Astrocyte (in vitro differentiated cells and primary cell): ENCODE measurements at regions not wholly inside any gene's neighbourhood (a gene's known extent, or its start where the extent isn't known, plus 50 kb on each side); places are given as distances from the start of the nearest gene placed in this dataset.

Experiments
- DNase-seq: peaks from one replicate; pipeline ENCODE4 v3.0.0-alpha.2; 2010; ENCODE audit warnings: low read depth
- FAIRE-seq: peaks from 2 replicates; lab custom pipeline; 2011; peaks lifted over from hg19 to GRCh38; lab: Jason Lieb, UNC
- H2AFZ ChIP-seq: 2 replicates; pipeline ENCODE4 v1.6.0; 2012; ENCODE audit warnings: low read depth, low read length, inconsistent platforms
- H3K27ac ChIP-seq: 2 replicates; pipeline ENCODE4 v1.5.1; 2011; ENCODE audit warnings: low read depth, low read length, inconsistent platforms
- H3K27me3 ChIP-seq: 2 replicates; pipeline ENCODE4 v1.6.0; 2011; ENCODE audit warnings: low read length, inconsistent platforms; ENCODE audit not compliant: insufficient read depth
- H3K36me3 ChIP-seq: 2 replicates; pipeline ENCODE4 v1.5.1; 2011; ENCODE audit warnings: low read length, inconsistent platforms; ENCODE audit not compliant: insufficient read depth
- H3K4me1 ChIP-seq: 2 replicates; pipeline ENCODE4 v1.5.1; 2011; ENCODE audit warnings: low read length, inconsistent platforms; ENCODE audit not compliant: insufficient read depth
- H3K4me2 ChIP-seq: 2 replicates; pipeline ENCODE4 v1.6.0; 2012; ENCODE audit warnings: low read length, inconsistent platforms
- H3K4me3 ChIP-seq: 2 replicates; pipeline ENCODE4 v1.5.1; 2011; ENCODE audit warnings: low read depth, mild to moderate bottlenecking, low read length, inconsistent platforms; ENCODE audit not compliant: insufficient read depth
- H3K79me2 ChIP-seq: 2 replicates; pipeline ENCODE4 v1.6.0; 2012; ENCODE audit warnings: mild to moderate bottlenecking, low read length, inconsistent platforms; ENCODE audit not compliant: insufficient read depth
- H3K9ac ChIP-seq: 2 replicates; pipeline ENCODE4 v1.6.0; 2012; ENCODE audit warnings: mild to moderate bottlenecking, low read length, inconsistent platforms
- H3K9me3 ChIP-seq: 2 replicates; pipeline ENCODE4 v1.5.1; 2012; ENCODE audit warnings: low read depth, mild to moderate bottlenecking, low read length, inconsistent platforms; ENCODE audit not compliant: insufficient read depth
- H4K20me1 ChIP-seq: 2 replicates; pipeline ENCODE4 v1.6.0; 2012; ENCODE audit warnings: low read length, inconsistent platforms; ENCODE audit not compliant: insufficient read depth
- H3K27ac Mint-ChIP-seq: one replicate; pipeline ENCODE4 v1.8.0; 2021; ENCODE audit warnings: mild to moderate bottlenecking, mixed read lengths; ENCODE audit not compliant: unreplicated experiment
- H3K27me3 Mint-ChIP-seq: one replicate; pipeline ENCODE4 v1.8.0; 2021; ENCODE audit warnings: low read depth, mixed read lengths; ENCODE audit not compliant: unreplicated experiment
- H3K36me3 Mint-ChIP-seq: one replicate; pipeline ENCODE4 v1.8.0; 2021; ENCODE audit warnings: low read depth, mixed read lengths; ENCODE audit not compliant: unreplicated experiment
- H3K4me1 Mint-ChIP-seq: one replicate; pipeline ENCODE4 v1.8.0; 2021; ENCODE audit warnings: low read depth, mixed read lengths; ENCODE audit not compliant: unreplicated experiment
- H3K4me3 Mint-ChIP-seq: one replicate; pipeline ENCODE4 v1.8.0; 2021; ENCODE audit warnings: mild to moderate bottlenecking, moderate library complexity, mixed read lengths; ENCODE audit not compliant: unreplicated experiment
- H3K9me3 Mint-ChIP-seq: one replicate; pipeline ENCODE4 v1.8.0; 2021; ENCODE audit warnings: mild to moderate bottlenecking, mixed read lengths; ENCODE audit not compliant: unreplicated experiment
- EZH2 ChIP-seq: IDR thresholded peaks from 2 replicates; pipeline ENCODE4 v1.6.1; 2012; ENCODE audit warnings: mild to moderate bottlenecking, low read length, inconsistent platforms; ENCODE audit not compliant: insufficient read depth
- TF ChIP-seq, protein P1 (sequence below): IDR thresholded peaks from 2 replicates; pipeline ENCODE4 v1.5.1; 2011; ENCODE audit warnings: low read depth, mild to moderate bottlenecking, inconsistent platforms, low read length, moderate library complexity; ENCODE audit not compliant: insufficient read depth

DNA sequence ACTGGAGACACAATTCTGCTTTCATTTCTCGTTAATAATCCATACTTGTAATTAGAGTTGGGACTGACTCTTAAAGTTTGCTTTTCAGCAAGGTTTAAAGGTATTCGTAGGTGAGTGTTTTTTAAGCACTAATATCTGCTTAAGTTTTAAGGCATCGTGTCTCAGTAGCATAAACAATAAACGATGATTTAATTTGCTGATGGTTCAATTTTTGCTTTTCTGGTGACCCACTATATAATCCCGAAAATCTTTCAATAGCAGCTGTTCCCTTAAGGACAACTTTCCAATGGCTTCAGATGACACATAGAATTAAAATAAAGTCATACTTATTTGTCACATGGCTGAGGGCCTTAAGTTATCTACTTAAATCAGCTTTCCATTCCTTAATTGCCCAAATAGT lies 859.5 kb upstream of the SOX11 start:
- no peak for FAIRE-seq
- H3K27me3 ChIP-seq = no peaks in the 10 kb centered on the region
- no peaks in the 10 kb centered on the region for H3K36me3 ChIP-seq
- no peaks in the 10 kb centered on the region for H3K4me1 ChIP-seq
- Mint-ChIP-seq H3K4me1 (no peaks in the 10 kb centered on the region), H3K4me3 (no peak overlapping the region), H3K36me3 (no peaks in the 10 kb centered on the region), H3K9me3 (no peaks in the 10 kb centered on the region), H3K27me3 (no peaks in the 10 kb centered on the region), H3K27ac (no peak overlapping the region)
- no peaks in the 10 kb centered on the region for H3K79me2 ChIP-seq
- H2AFZ ChIP-seq = no peak overlapping the region
- no peaks in the 10 kb centered on the region for H4K20me1 ChIP-seq
- H3K27ac ChIP-seq = no peak overlapping the region
- no peak overlapping the region for H3K9ac ChIP-seq
- DNase-seq = no peak
- no peak overlapping the region for H3K4me3 ChIP-seq
- no peak overlapping the region for H3K4me2 ChIP-seq
- TF ChIP-seq, protein P1, sequence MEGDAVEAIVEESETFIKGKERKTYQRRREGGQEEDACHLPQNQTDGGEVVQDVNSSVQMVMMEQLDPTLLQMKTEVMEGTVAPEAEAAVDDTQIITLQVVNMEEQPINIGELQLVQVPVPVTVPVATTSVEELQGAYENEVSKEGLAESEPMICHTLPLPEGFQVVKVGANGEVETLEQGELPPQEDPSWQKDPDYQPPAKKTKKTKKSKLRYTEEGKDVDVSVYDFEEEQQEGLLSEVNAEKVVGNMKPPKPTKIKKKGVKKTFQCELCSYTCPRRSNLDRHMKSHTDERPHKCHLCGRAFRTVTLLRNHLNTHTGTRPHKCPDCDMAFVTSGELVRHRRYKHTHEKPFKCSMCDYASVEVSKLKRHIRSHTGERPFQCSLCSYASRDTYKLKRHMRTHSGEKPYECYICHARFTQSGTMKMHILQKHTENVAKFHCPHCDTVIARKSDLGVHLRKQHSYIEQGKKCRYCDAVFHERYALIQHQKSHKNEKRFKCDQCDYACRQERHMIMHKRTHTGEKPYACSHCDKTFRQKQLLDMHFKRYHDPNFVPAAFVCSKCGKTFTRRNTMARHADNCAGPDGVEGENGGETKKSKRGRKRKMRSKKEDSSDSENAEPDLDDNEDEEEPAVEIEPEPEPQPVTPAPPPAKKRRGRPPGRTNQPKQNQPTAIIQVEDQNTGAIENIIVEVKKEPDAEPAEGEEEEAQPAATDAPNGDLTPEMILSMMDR = no peak
- no peak for TF ChIP-seq EZH2
- no peaks in the 10 kb centered on the region for H3K9me3 ChIP-seq

GRCh38 chr2:4838626-4839025 lies 853.6 kb upstream of the SOX11 start:
- Mint-ChIP-seq H3K27me3 (no peaks in the 10 kb centered on the region), H3K4me3 (no peak overlapping the region), H3K9me3 (no peaks in the 10 kb centered on the region), H3K27ac (no peak overlapping the region), H3K36me3 (no peaks in the 10 kb centered on the region), H3K4me1 (no peaks in the 10 kb centered on the region)
- DNase-seq (no peak), FAIRE-seq (no peak)
- Histone ChIP-seq H3K27ac (no peak overlapping the region), H3K36me3 (no peaks in the 10 kb centered on the region), H3K9ac (no peak overlapping the region), H4K20me1 (no peaks in the 10 kb centered on the region), H3K4me1 (no peaks in the 10 kb centered on the region), H3K9me3 (no peaks in the 10 kb centered on the region), H2AFZ (no peak overlapping the region), H3K27me3 (no peaks in the 10 kb centered on the region), H3K4me3 (no peak overlapping the region), H3K4me2 (no peak overlapping the region), H3K79me2 (no peaks in the 10 kb centered on the region)
- TF ChIP-seq EZH2 = no peak
- TF ChIP-seq, protein P1 = no peak

DNA sequence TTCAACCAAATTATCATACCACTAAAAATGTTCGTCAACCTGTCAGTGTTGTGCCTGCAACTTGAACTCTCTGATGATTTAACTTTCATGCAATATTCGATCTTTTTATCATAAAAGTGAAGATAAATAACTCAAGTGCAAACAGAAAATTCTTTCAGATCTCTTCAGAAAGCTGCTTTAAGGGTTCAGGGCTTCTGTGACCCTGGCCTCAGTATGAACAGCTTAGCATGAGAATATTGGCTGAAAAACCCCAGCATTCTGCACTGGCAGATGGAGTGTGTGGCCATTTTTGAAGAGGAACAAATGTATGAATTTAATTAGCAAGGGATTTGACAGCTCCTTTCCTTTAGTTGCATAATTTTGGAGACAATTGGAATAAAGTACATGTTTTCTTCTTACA lies 851.4 kb upstream of the SOX11 start:
- H3K9me3 Mint-ChIP-seq = no peaks in the 10 kb centered on the region
- Histone ChIP-seq H3K36me3 (no peaks in the 10 kb centered on the region), H2AFZ (no peak overlapping the region), H3K4me1 (no peaks in the 10 kb centered on the region), H3K79me2 (no peaks in the 10 kb centered on the region), H3K27ac (no peak overlapping the region), H3K9ac (no peak overlapping the region), H3K4me3 (no peak overlapping the region), H3K9me3 (no peaks in the 10 kb centered on the region), H4K20me1 (no peaks in the 10 kb centered on the region), H3K4me2 (no peak overlapping the region), H3K27me3 (no peaks in the 10 kb centered on the region)
- no peaks in the 10 kb centered on the region for H3K27me3 Mint-ChIP-seq
- DNase-seq (no peak), FAIRE-seq (no peak)
- H3K27ac Mint-ChIP-seq = no peak overlapping the region
- no peaks in the 10 kb centered on the region for H3K36me3 Mint-ChIP-seq
- TF ChIP-seq, protein P1 = no peak
- TF ChIP-seq EZH2 = no peak
- H3K4me3 Mint-ChIP-seq = no peak overlapping the region
- no peaks in the 10 kb centered on the region for H3K4me1 Mint-ChIP-seq
